ENCODE measurements at regions not wholly inside any gene's neighbourhood (a gene's known extent, or its start where the extent isn't known, plus 50 kb on each side); places are given as distances from the start of the nearest gene placed in this dataset.

DNA sequence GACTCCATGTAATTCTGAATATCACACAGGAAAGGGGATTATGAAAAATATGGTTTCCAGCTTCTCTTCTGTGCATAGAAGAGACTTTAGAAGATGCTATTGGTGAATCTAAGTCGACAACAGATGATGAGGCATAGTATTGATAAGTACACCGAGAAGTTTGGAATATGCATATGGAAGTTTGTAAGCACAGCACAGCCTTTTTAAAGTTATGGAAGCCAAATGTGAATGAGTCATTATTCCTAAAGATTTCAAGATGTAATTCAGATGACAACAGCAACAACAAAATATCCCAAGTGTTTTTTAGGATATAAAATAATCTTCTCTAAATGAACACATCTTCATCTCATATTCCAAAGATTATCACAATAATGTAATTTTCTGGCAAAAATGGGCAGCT, 1723.3 kb downstream of the EFNA5 start:
- in situ Hi-C loops (cut with MboI; ENCODE audit: low sequenced_read_pairs): no loop called here
- Histone ChIP-seq H4K91ac (ENCODE audit: insufficient read depth, low read depth, low read length) (no peak overlapping the region), H4K5ac (ENCODE audit: low read depth, low read length) (no peak overlapping the region), H3K9ac (ENCODE audit: low read depth, low read length) (no peak overlapping the region), H3K27ac (ENCODE audit: insufficient read depth, low read length) (no peak overlapping the region), H3K4ac (ENCODE audit: low read depth, low read length) (no peak overlapping the region), H2BK20ac (ENCODE audit: low read depth, low read length) (no peak overlapping the region), H3K18ac (ENCODE audit: low read depth, low read length) (no peak overlapping the region), H3K36me3 (ENCODE audit: control insufficient read depth, insufficient read depth, low read length) (no peaks in the 10 kb centered on the region), H3K79me1 (ENCODE audit: low read depth in 1 of 2, low read length in 2 of 2) (no peaks in the 10 kb centered on the region), H4K8ac (ENCODE audit: low read depth in 2 of 2, low read length in 2 of 2) (no peak overlapping the region), H2AK5ac (ENCODE audit: low read depth, low read length) (no peak overlapping the region), H3K9me3 (ENCODE audit: control insufficient read depth, insufficient read depth, low read length) (no peaks in the 10 kb centered on the region), H3K23ac (ENCODE audit: low read depth, low read length) (no peak overlapping the region), H3K4me2 (ENCODE audit: low read depth, low read length) (no peak overlapping the region), H2BK120ac (ENCODE audit: low read depth, low read length) (no peak overlapping the region), H2BK15ac (ENCODE audit: low read depth, low read length) (no peak overlapping the region), H3K4me3 (ENCODE audit: insufficient read depth, low read depth, low read length) (no peak overlapping the region), H3K4me1 (ENCODE audit: control insufficient read depth, insufficient read depth, low read length) (no peaks in the 10 kb centered on the region), H2BK5ac (ENCODE audit: low read depth, low read length, poor library complexity, severe bottlenecking) (no peak overlapping the region), H4K20me1 (ENCODE audit: insufficient read depth, low read length) (no peaks in the 10 kb centered on the region), H3K14ac (replicated peaks; ENCODE audit: low read depth, low read length) (no peak overlapping the region), H3K9me1 (ENCODE audit: insufficient read depth, low read length) (no peaks in the 10 kb centered on the region; the same call in 1 of the 2 replicates), H3K56ac (ENCODE audit: extremely low read depth, insufficient read depth, low read length) (no peak overlapping the region), H2AK9ac (replicated peaks; ENCODE audit: low read depth, low read length, poor library complexity) (no peak overlapping the region), H3K27me3 (ENCODE audit: control insufficient read depth, insufficient read depth, low read length) (no peaks in the 10 kb centered on the region), H2AFZ (replicated peaks; ENCODE audit: low read length, poor library complexity) (no peak overlapping the region)
- DNase-seq (no peak), ATAC-seq (ENCODE audit: low read depth) (no peak)
- WGBS, 2 experiments (ENCODE audit: extremely low coverage in 2 of 2, insufficient read length in 1 of 2): no CpG with 5 or more reads among the region's 2 CpGs
- intact Hi-C loops (cut with micrococcal nuclease): no loop called here
- no TSS peak for BruUV-seq (replicated peaks)
- dilution Hi-C loops (cut with HindIII; ENCODE audit: low sequenced_read_pairs, unreplicated experiment): no loop called here
- CTCF ChIA-PET: interaction anchor here (1.5 kb wide), 1 partner anchor 9 kb away, joined by 3 read pairs; no protein-coding TSS in a partner anchor
- TF ChIP-seq RFX5 (IDR thresholded peaks at IDR 0.05; ENCODE audit: low read depth, low read length) (peak; percentile 28; the same call in 1 of the 2 replicates), MAFK (IDR thresholded peaks at IDR 0.05; ENCODE audit: low read depth, low read length) (no peak), BHLHE40 (IDR thresholded peaks at IDR 0.05; ENCODE audit: low read depth, low read length) (no peak), SMC3 (IDR thresholded peaks at IDR 0.05; ENCODE audit: low read depth, low read length) (no peak), CEBPB (IDR thresholded peaks at IDR 0.05; ENCODE audit: low read depth, low read length) (no peak), MAZ (IDR thresholded peaks at IDR 0.05; ENCODE audit: borderline replicate concordance, low read depth, low read length) (no peak)
- POLR2A ChIA-PET (ENCODE audit: unreplicated experiment): no interaction called here

All from IMR-90 (cell line).